ENCODE measurements at regions not wholly inside any gene's neighbourhood (a gene's known extent, or its start where the extent isn't known, plus 50 kb on each side); places are given as distances from the start of the nearest gene placed in this dataset.
A peak's percentile ranks its signal among the peaks of the same experiment; 100 is the strongest.

DNA sequence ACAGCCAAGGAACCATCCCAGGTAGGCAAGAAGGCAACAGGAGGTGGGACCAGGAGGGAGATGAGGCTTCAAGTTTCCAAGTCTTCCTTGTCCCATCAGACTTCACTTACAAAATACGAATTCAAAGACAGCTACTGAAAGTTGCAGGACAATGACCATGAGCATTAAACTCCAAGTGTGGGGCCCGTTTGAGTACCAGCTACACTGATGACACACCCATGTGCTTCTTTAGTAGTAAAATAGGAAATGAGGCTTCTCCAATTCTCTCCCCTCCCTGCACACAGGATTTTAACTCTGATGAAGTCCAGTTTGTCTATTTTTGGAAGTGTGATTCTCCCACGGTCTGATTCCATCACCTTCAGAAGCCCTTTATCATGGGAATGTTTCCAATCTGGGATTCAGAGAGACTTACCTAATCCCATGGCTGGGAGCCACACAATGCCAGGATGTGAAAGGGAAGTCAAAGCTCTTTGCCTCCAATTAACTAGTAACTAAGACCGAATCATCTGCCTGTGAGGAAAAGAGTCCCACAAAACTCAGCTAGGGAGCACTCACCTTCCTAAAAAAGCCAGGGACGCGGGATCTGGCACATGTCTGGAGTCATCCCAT, 222.8 kb upstream of the MSX2 start:
- Histone ChIP-seq H3K36me3 (ENCODE audit: control insufficient read depth, insufficient read depth, low read length) (no peaks in the 10 kb centered on the region), H3K9me3 (ENCODE audit: control insufficient read depth, insufficient read depth, low read depth, low read length) (no peaks in the 10 kb centered on the region), H3K9ac (ENCODE audit: insufficient read depth, low read length) (no peak overlapping the region), H3K27ac (ENCODE audit: insufficient read depth, low read length) (no peak overlapping the region), H3K27me3 (ENCODE audit: control insufficient read depth, insufficient read depth, low read length) (no peaks in the 10 kb centered on the region), H3K4me2 (ENCODE audit: extremely low read depth, insufficient read depth, low read length) (no peak overlapping the region), H2AFZ (ENCODE audit: low read length) (no peak overlapping the region), H3K4me3 (replicated peaks in 1 of 4; ENCODE audit: control extremely low read depth in 1 of 4, insufficient read depth in 1 of 4, low read depth in 3 of 4, low read length in 4 of 4) (no peak overlapping the region), H3K79me2 (ENCODE audit: control insufficient read depth, insufficient read depth, low read length) (no peaks in the 10 kb centered on the region), H3K4me1 (ENCODE audit: control insufficient read depth, extremely low read depth, insufficient read depth, low read length) (no peaks in the 10 kb centered on the region), H4K20me1 (ENCODE audit: control insufficient read depth, extremely low read depth, insufficient read depth, low read length) (no peaks in the 10 kb centered on the region)
- TF ChIP-seq EZH2 (IDR thresholded peaks at IDR 0.05; ENCODE audit: low read length, missing control alignments): no peak
- TF ChIP-seq, protein P1, sequence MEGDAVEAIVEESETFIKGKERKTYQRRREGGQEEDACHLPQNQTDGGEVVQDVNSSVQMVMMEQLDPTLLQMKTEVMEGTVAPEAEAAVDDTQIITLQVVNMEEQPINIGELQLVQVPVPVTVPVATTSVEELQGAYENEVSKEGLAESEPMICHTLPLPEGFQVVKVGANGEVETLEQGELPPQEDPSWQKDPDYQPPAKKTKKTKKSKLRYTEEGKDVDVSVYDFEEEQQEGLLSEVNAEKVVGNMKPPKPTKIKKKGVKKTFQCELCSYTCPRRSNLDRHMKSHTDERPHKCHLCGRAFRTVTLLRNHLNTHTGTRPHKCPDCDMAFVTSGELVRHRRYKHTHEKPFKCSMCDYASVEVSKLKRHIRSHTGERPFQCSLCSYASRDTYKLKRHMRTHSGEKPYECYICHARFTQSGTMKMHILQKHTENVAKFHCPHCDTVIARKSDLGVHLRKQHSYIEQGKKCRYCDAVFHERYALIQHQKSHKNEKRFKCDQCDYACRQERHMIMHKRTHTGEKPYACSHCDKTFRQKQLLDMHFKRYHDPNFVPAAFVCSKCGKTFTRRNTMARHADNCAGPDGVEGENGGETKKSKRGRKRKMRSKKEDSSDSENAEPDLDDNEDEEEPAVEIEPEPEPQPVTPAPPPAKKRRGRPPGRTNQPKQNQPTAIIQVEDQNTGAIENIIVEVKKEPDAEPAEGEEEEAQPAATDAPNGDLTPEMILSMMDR (conservative IDR thresholded peaks at IDR 0.05 in 1 of 2, IDR thresholded peaks at IDR 0.05 in 1 of 2; ENCODE audit: low read depth in 1 of 2, low read length in 2 of 2): no peak
- DNase-seq (ENCODE audit: low read depth in 2 of 2): peak; percentile 30 to 82

DNA sequence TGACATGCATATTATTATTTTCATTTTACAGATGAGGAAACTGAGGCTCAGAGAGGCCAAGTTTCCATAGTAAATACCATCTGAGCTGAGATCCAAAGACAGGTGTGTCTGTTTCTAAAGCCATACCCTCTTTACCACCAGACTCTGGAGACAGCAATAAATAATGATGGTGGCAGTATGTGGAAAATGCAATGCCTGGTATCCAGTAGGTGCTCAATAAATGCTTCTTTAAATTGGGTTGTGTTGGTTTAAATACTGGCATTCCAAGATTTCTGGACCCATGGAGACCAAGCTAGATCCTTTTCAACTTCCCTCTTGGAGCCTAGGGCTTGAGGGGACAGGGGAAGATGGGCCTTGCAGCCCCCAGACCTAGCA, 221.3 kb upstream of the MSX2 start:
- Histone ChIP-seq H3K27ac (ENCODE audit: insufficient read depth, low read length) (no peak overlapping the region), H3K4me3 (replicated peaks in 1 of 4; ENCODE audit: control extremely low read depth in 1 of 4, insufficient read depth in 1 of 4, low read depth in 3 of 4, low read length in 4 of 4) (no peak overlapping the region), H3K9ac (ENCODE audit: insufficient read depth, low read length) (no peak overlapping the region), H3K9me3 (ENCODE audit: control insufficient read depth, insufficient read depth, low read depth, low read length) (no peaks in the 10 kb centered on the region), H3K4me2 (ENCODE audit: extremely low read depth, insufficient read depth, low read length) (no peak overlapping the region), H3K4me1 (ENCODE audit: control insufficient read depth, extremely low read depth, insufficient read depth, low read length) (no peaks in the 10 kb centered on the region), H3K36me3 (ENCODE audit: control insufficient read depth, insufficient read depth, low read length) (no peaks in the 10 kb centered on the region), H4K20me1 (ENCODE audit: control insufficient read depth, extremely low read depth, insufficient read depth, low read length) (no peaks in the 10 kb centered on the region), H2AFZ (ENCODE audit: low read length) (no peak overlapping the region), H3K27me3 (ENCODE audit: control insufficient read depth, insufficient read depth, low read length) (no peaks in the 10 kb centered on the region), H3K79me2 (ENCODE audit: control insufficient read depth, insufficient read depth, low read length) (no peaks in the 10 kb centered on the region)
- TF ChIP-seq, protein P1 (conservative IDR thresholded peaks at IDR 0.05 in 1 of 2, IDR thresholded peaks at IDR 0.05 in 1 of 2; ENCODE audit: low read depth in 1 of 2, low read length in 2 of 2): no peak
- no peak for TF ChIP-seq EZH2 (IDR thresholded peaks at IDR 0.05; ENCODE audit: low read length, missing control alignments)
- DNase-seq (ENCODE audit: low read depth in 2 of 2): no peak

DNA sequence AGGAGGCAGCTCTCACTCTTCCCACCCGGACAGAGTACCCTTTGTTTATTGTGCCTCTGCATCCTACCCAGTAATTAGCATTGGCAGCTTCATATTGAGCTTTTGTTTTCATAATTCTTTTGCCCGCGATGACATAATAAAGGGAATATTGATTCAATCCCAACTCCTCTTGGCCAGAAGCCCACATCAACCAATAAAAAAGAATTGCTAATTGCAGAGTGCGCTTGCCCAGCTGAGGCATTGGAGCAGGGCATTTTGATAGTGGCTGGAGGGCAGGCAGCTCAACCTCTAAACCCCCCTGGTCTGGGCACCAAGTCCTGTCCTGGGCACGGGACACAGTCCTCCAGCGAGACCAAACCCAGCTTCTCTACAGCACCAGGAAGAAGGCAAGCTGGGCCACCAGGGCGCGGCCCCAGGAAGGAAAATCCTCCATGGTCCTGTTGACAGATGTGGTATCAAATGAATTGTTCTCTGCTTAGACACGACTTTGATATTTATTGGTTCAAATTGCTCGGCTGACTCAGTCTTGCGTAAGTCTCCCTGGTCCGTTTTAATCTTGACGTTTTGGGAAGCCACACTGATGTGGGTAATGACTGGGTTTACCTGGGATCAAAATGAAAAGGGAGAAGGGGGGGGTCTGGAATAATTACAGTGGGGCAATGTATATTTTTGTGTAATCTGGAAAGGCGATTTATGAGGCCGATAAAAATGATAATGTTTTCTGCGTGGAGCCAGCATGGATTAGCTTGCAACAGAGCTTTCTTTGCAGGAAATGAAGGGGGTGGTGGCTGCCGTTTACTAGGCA, 220.7 kb upstream of the MSX2 start:
- Histone ChIP-seq H3K27ac (ENCODE audit: insufficient read depth, low read length) (no peak overlapping the region), H4K20me1 (ENCODE audit: control insufficient read depth, extremely low read depth, insufficient read depth, low read length) (no peaks in the 10 kb centered on the region), H3K36me3 (ENCODE audit: control insufficient read depth, insufficient read depth, low read length) (no peaks in the 10 kb centered on the region), H2AFZ (ENCODE audit: low read length) (no peak overlapping the region), H3K9me3 (ENCODE audit: control insufficient read depth, insufficient read depth, low read depth, low read length) (no peaks in the 10 kb centered on the region), H3K9ac (ENCODE audit: insufficient read depth, low read length) (no peak overlapping the region), H3K4me1 (ENCODE audit: control insufficient read depth, extremely low read depth, insufficient read depth, low read length) (no peaks in the 10 kb centered on the region), H3K27me3 (ENCODE audit: control insufficient read depth, insufficient read depth, low read length) (no peaks in the 10 kb centered on the region), H3K79me2 (ENCODE audit: control insufficient read depth, insufficient read depth, low read length) (no peaks in the 10 kb centered on the region), H3K4me3 (replicated peaks in 1 of 4; ENCODE audit: control extremely low read depth in 1 of 4, insufficient read depth in 1 of 4, low read depth in 3 of 4, low read length in 4 of 4) (no peak overlapping the region), H3K4me2 (ENCODE audit: extremely low read depth, insufficient read depth, low read length) (peak overlapping the region; percentile 5)
- no peak for TF ChIP-seq EZH2 (IDR thresholded peaks at IDR 0.05; ENCODE audit: low read length, missing control alignments)
- TF ChIP-seq, protein P1 (conservative IDR thresholded peaks at IDR 0.05 in 1 of 2, IDR thresholded peaks at IDR 0.05 in 1 of 2; ENCODE audit: low read depth in 1 of 2, low read length in 2 of 2): no peak
- peak; percentile 81 to 88 for DNase-seq (ENCODE audit: low read depth in 2 of 2)
